ENCODE measurements at regions not wholly inside any gene's neighbourhood (a gene's known extent, or its start where the extent isn't known, plus 50 kb on each side); places are given as distances from the start of the nearest gene placed in this dataset.
A peak's percentile ranks its signal among the peaks of the same experiment; 100 is the strongest.

- no peaks in the 10 kb centered on the region for H3K36me3 ChIP-seq (ENCODE audit: insufficient read depth, low read length)
- H2AFZ ChIP-seq (ENCODE audit: low read length) = peak overlapping the region; percentile 11; the same call in 1 of the 2 replicates
- no peak overlapping the region for H3K9ac ChIP-seq (ENCODE audit: low read depth, low read length, poor library complexity, severe bottlenecking)
- no peak overlapping the region for H3K4me2 ChIP-seq (ENCODE audit: low read depth, low read length, poor library complexity, severe bottlenecking)
- peak; percentile 88 for TF ChIP-seq CTCF (conservative IDR thresholded peaks at IDR 0.05; ENCODE audit: low read length)
- TF ChIP-seq EZH2phosphoT487 (IDR thresholded peaks at IDR 0.05; ENCODE audit: borderline replicate concordance) = no peak
- H3K9me3 ChIP-seq (ENCODE audit: insufficient read depth, low read depth, low read length) = no peaks in the 10 kb centered on the region
- H4K20me1 ChIP-seq (ENCODE audit: insufficient read depth, low read length, poor library complexity, severe bottlenecking) = no peaks in the 10 kb centered on the region
- H3K4me3 ChIP-seq (ENCODE audit: low read length, poor library complexity, severe bottlenecking) = no peak overlapping the region
- H3K9me2 ChIP-seq (replicated peaks; ENCODE audit: low read depth, low read length) = no peaks in the 10 kb centered on the region
- H3K4me1 ChIP-seq (ENCODE audit: insufficient read depth, low read length, poor library complexity, severe bottlenecking) = no peaks in the 10 kb centered on the region
- no peaks in the 10 kb centered on the region for H3K27me3 ChIP-seq (ENCODE audit: insufficient read depth, low read length, poor library complexity, severe bottlenecking)
- no peaks in the 10 kb centered on the region for H3K79me2 ChIP-seq (ENCODE audit: insufficient read depth, low read length)
- no peaks in the 10 kb centered on the region for H3F3A ChIP-seq (ENCODE audit: low read depth)
Observed at GRCh38 chr5:42057254-42057690, 132.2 kb downstream of the FBXO4 start.

- Histone ChIP-seq H4K20me1 (ENCODE audit: insufficient read depth, low read length, poor library complexity, severe bottlenecking) (no peaks in the 10 kb centered on the region), H3K4me2 (ENCODE audit: low read depth, low read length, poor library complexity, severe bottlenecking) (no peak overlapping the region), H2AFZ (ENCODE audit: low read length) (no peak overlapping the region), H3K79me2 (ENCODE audit: insufficient read depth, low read length) (no peaks in the 10 kb centered on the region), H3K27me3 (ENCODE audit: insufficient read depth, low read length, poor library complexity, severe bottlenecking) (no peaks in the 10 kb centered on the region), H3K4me3 (ENCODE audit: low read length, poor library complexity, severe bottlenecking) (no peak overlapping the region), H3F3A (ENCODE audit: low read depth) (no peaks in the 10 kb centered on the region), H3K36me3 (ENCODE audit: insufficient read depth, low read length) (no peaks in the 10 kb centered on the region), H3K4me1 (ENCODE audit: insufficient read depth, low read length, poor library complexity, severe bottlenecking) (no peaks in the 10 kb centered on the region), H3K9me2 (replicated peaks; ENCODE audit: low read depth, low read length) (no peaks in the 10 kb centered on the region), H3K9ac (ENCODE audit: low read depth, low read length, poor library complexity, severe bottlenecking) (no peak overlapping the region), H3K9me3 (ENCODE audit: insufficient read depth, low read depth, low read length) (no peaks in the 10 kb centered on the region)
- TF ChIP-seq CTCF (conservative IDR thresholded peaks at IDR 0.05; ENCODE audit: low read length) = no peak
- TF ChIP-seq EZH2phosphoT487 (IDR thresholded peaks at IDR 0.05; ENCODE audit: borderline replicate concordance) = no peak
Observed at GRCh38 chr5:42059291-42059690, 134.2 kb downstream of the FBXO4 start.

- Histone ChIP-seq H2AFZ (ENCODE audit: low read length) (no peak overlapping the region; the same call in 1 of the 2 replicates), H3K9me2 (replicated peaks; ENCODE audit: low read depth, low read length) (no peaks in the 10 kb centered on the region), H3K36me3 (ENCODE audit: insufficient read depth, low read length) (no peaks in the 10 kb centered on the region), H3K27me3 (ENCODE audit: insufficient read depth, low read length, poor library complexity, severe bottlenecking) (no peaks in the 10 kb centered on the region), H3K9ac (ENCODE audit: low read depth, low read length, poor library complexity, severe bottlenecking) (no peak overlapping the region), H3K9me3 (ENCODE audit: insufficient read depth, low read depth, low read length) (no peaks in the 10 kb centered on the region), H3K4me3 (ENCODE audit: low read length, poor library complexity, severe bottlenecking) (no peak overlapping the region), H3F3A (ENCODE audit: low read depth) (no peaks in the 10 kb centered on the region), H3K4me1 (ENCODE audit: insufficient read depth, low read length, poor library complexity, severe bottlenecking) (no peaks in the 10 kb centered on the region), H3K4me2 (ENCODE audit: low read depth, low read length, poor library complexity, severe bottlenecking) (no peak overlapping the region), H3K79me2 (ENCODE audit: insufficient read depth, low read length) (no peaks in the 10 kb centered on the region), H4K20me1 (ENCODE audit: insufficient read depth, low read length, poor library complexity, severe bottlenecking) (no peaks in the 10 kb centered on the region)
- no peak for TF ChIP-seq CTCF (conservative IDR thresholded peaks at IDR 0.05; ENCODE audit: low read length)
Observed at GRCh38 chr5:42059778-42060464, 134.8 kb downstream of the FBXO4 start.
